HEK293 (cell line): ENCODE measurements at regions not wholly inside any gene's neighbourhood (a gene's known extent, or its start where the extent isn't known, plus 50 kb on each side); places are given as distances from the start of the nearest gene placed in this dataset.

Experiments
- CTCF ChIA-PET: fragments of 350-600 bp; formaldehyde crosslinking; extraction: SDS; loops from one replicate; lab custom pipeline; 2021; ENCODE audit warnings: antibody characterized with exemption; lab: Yijun Ruan, JAX
- POLR2A ChIA-PET: fragments of 300-600 bp; formaldehyde crosslinking; extraction: SDS; loops from one replicate; lab custom pipeline; 2020; ENCODE audit warnings: antibody characterized with exemption, inconsistent platforms; lab: Yijun Ruan, JAX
- H3K27ac ChIP-seq: fragments of 200-500 bp; sonication (Bioruptor generic); 2 replicates; pipeline ENCODE4 v1.5.1; 2014; ENCODE audit warnings: low read depth, low read length, control low read depth, inconsistent platforms; ENCODE audit errors: extremely low read depth
- H3K36me3 ChIP-seq, 2 experiments: fragments of 200-500 bp in 1 of 2; sonication (Bioruptor generic) in 1 of 2; 1 replicate in 1 of 2; 2 replicates in 1 of 2; pipeline ENCODE4 v1.5.1; 2014 to 2017; ENCODE audit warnings: inconsistent platforms in 2 of 2, low read length in 2 of 2; ENCODE audit not compliant: control insufficient read depth in 2 of 2, insufficient read depth in 1 of 2
- H3K4me1 ChIP-seq: fragments of 200-500 bp; sonication (Bioruptor generic); 2 replicates; pipeline ENCODE4 v1.5.1; 2014; ENCODE audit warnings: mild to moderate bottlenecking, low read length, inconsistent platforms; ENCODE audit not compliant: control insufficient read depth, insufficient read depth
- H3K4me3 ChIP-seq: 2 replicates; pipeline ENCODE4 v1.5.1; 2011; ENCODE audit warnings: low read depth, mild to moderate bottlenecking, control low read depth, low read length, moderate library complexity
- H3K9me3 ChIP-seq: fragments of 200-500 bp; sonication (Bioruptor generic); 2 replicates; pipeline ENCODE4 v1.5.1; 2014; ENCODE audit warnings: low read depth, low read length, inconsistent platforms; ENCODE audit not compliant: control insufficient read depth, insufficient read depth
- BCL11B ChIP-seq: fragments of 450-650 bp; formaldehyde crosslinking; IDR thresholded peaks from 2 replicates; pipeline ENCODE4 v1.5.1; 2016; ENCODE audit warnings: low read depth, missing biosample characterization, missing genetic modification characterization
- GLI4 ChIP-seq: fragments of 450-650 bp; formaldehyde crosslinking; IDR thresholded peaks from 2 replicates; pipeline ENCODE4 v1.5.1; 2016; ENCODE audit warnings: missing biosample characterization, missing genetic modification characterization
- PRDM4 ChIP-seq: fragments of 450-650 bp; formaldehyde crosslinking; IDR thresholded peaks from 2 replicates; pipeline ENCODE4 v1.5.1; 2017; ENCODE audit warnings: missing biosample characterization, missing genetic modification characterization
- SALL2 ChIP-seq: fragments of 450-650 bp; formaldehyde crosslinking; IDR thresholded peaks from 2 replicates; pipeline ENCODE4 v1.5.0; 2017; ENCODE audit warnings: missing biosample characterization, mild to moderate bottlenecking, missing genetic modification characterization, borderline replicate concordance
- WT1 ChIP-seq: fragments of 450-650 bp; formaldehyde crosslinking; IDR thresholded peaks from 2 replicates; pipeline ENCODE4 v1.5.1; 2016; ENCODE audit warnings: missing biosample characterization, missing genetic modification characterization
- YY2 ChIP-seq: fragments of 450-650 bp; formaldehyde crosslinking; IDR thresholded peaks from 2 replicates; pipeline ENCODE4 v1.5.1; 2016; ENCODE audit warnings: missing biosample characterization, missing genetic modification characterization
- ZBTB26 ChIP-seq: fragments of 450-650 bp; formaldehyde crosslinking; optimal IDR thresholded peaks from 2 replicates; pipeline ENCODE3; 2016; ENCODE audit warnings: missing biosample characterization, mild to moderate bottlenecking, missing genetic modification characterization
- ZBTB44 ChIP-seq: fragments of 450-650 bp; IDR thresholded peaks from 2 replicates; pipeline ENCODE4 v1.5.1; 2018; ENCODE audit warnings: missing biosample characterization, mild to moderate bottlenecking, missing genetic modification characterization
- ZBTB49 ChIP-seq: fragments of 450-650 bp; formaldehyde crosslinking; IDR thresholded peaks from 2 replicates; pipeline ENCODE4 v1.5.1; 2016; ENCODE audit warnings: missing biosample characterization, missing genetic modification characterization, low read depth
- ZFP69B ChIP-seq: fragments of 450-650 bp; formaldehyde crosslinking; IDR thresholded peaks from 2 replicates; pipeline ENCODE4 v1.5.1; 2016; ENCODE audit warnings: missing biosample characterization, missing genetic modification characterization
- ZNF148 ChIP-seq: fragments of 450-650 bp; formaldehyde crosslinking; IDR thresholded peaks from 2 replicates; pipeline ENCODE4 v1.5.0; 2017; ENCODE audit warnings: missing biosample characterization, missing genetic modification characterization, borderline replicate concordance
- ZNF155 ChIP-seq: fragments of 450-650 bp; formaldehyde crosslinking; IDR thresholded peaks from 2 replicates; pipeline ENCODE4 v1.5.1; 2016; ENCODE audit warnings: missing biosample characterization, missing genetic modification characterization
- ZNF202 ChIP-seq: fragments of 450-650 bp; formaldehyde crosslinking; IDR thresholded peaks from 2 replicates; pipeline ENCODE4 v1.5.1; 2016; ENCODE audit warnings: missing biosample characterization, missing genetic modification characterization, borderline replicate concordance
- ZNF302 ChIP-seq: fragments of 450-650 bp; formaldehyde crosslinking; IDR thresholded peaks from 2 replicates; pipeline ENCODE4 v1.5.1; 2016; ENCODE audit warnings: missing biosample characterization, missing genetic modification characterization, low read depth
- ZNF341 ChIP-seq: fragments of 450-650 bp; formaldehyde crosslinking; IDR thresholded peaks from 2 replicates; pipeline ENCODE4; 2016; ENCODE audit warnings: low read depth, missing biosample characterization, missing genetic modification characterization
- ZNF366 ChIP-seq: fragments of 450-650 bp; formaldehyde crosslinking; conservative IDR thresholded peaks from 2 replicates; pipeline ENCODE4 v1.5.1; 2016; ENCODE audit warnings: missing biosample characterization, missing genetic modification characterization
- ZNF416 ChIP-seq: fragments of 450-650 bp; formaldehyde crosslinking; IDR thresholded peaks from 2 replicates; pipeline ENCODE4 v1.5.1; 2016; ENCODE audit warnings: missing biosample characterization, missing genetic modification characterization
- ZNF423 ChIP-seq: fragments of 450-650 bp; formaldehyde crosslinking; IDR thresholded peaks from 2 replicates; pipeline ENCODE4 v1.5.1; 2016; ENCODE audit warnings: missing biosample characterization, missing genetic modification characterization
- ZNF548 ChIP-seq: fragments of 450-650 bp; formaldehyde crosslinking; IDR thresholded peaks from 2 replicates; pipeline ENCODE4 v1.5.1; 2016; ENCODE audit warnings: missing biosample characterization, missing genetic modification characterization
- ZNF555 ChIP-seq: fragments of 450-650 bp; formaldehyde crosslinking; conservative IDR thresholded peaks from 2 replicates; pipeline ENCODE4 v1.5.1; 2017; ENCODE audit warnings: missing biosample characterization, mild to moderate bottlenecking, missing genetic modification characterization, inconsistent platforms
- ZNF561 ChIP-seq: fragments of 450-650 bp; IDR thresholded peaks from 2 replicates; pipeline ENCODE4 v1.5.1; 2018; ENCODE audit warnings: missing biosample characterization, missing genetic modification characterization, borderline replicate concordance
- ZNF658 ChIP-seq: fragments of 450-650 bp; formaldehyde crosslinking; IDR thresholded peaks from 2 replicates; pipeline ENCODE4; 2016; ENCODE audit warnings: missing biosample characterization, missing genetic modification characterization
- ZNF747 ChIP-seq: fragments of 450-650 bp; formaldehyde crosslinking; IDR thresholded peaks from 2 replicates; pipeline ENCODE4 v1.5.1; 2016; ENCODE audit warnings: missing biosample characterization, missing genetic modification characterization
- ZNF76 ChIP-seq: fragments of 450-650 bp; formaldehyde crosslinking; IDR thresholded peaks from 2 replicates; pipeline ENCODE4; 2016; ENCODE audit warnings: low read depth, missing biosample characterization, missing genetic modification characterization, borderline replicate concordance
- ZNF837 ChIP-seq: fragments of 450-650 bp; formaldehyde crosslinking; IDR thresholded peaks from 2 replicates; pipeline ENCODE4 v1.5.1; 2016; ENCODE audit warnings: missing biosample characterization, missing genetic modification characterization
- ZSCAN30 ChIP-seq: fragments of 450-650 bp; IDR thresholded peaks from 2 replicates; pipeline ENCODE4 v1.5.1; 2018; ENCODE audit warnings: missing biosample characterization, mild to moderate bottlenecking, missing genetic modification characterization, moderate library complexity

GRCh38 chr5:81893961-81894360 lies 77.9 kb upstream of the ATG10 start (continued):
- TF ChIP-seq ZBTB26 (tag by site-specific recombination) = no peak
- TF ChIP-seq ZNF76 (tag by site-specific recombination) = no peak
- no peak for TF ChIP-seq PRDM4
- no peak for TF ChIP-seq ZNF561

GRCh38 chr5:81884871-81885270 lies 87.0 kb upstream of the ATG10 start:
- TF ChIP-seq ZFP69B (tag by site-specific recombination) (no peak), ZNF555 (tag by site-specific recombination) (no peak), ZNF202 (tag by site-specific recombination) (no peak), ZNF148 (tag by site-specific recombination) (no peak), WT1 (tag by site-specific recombination) (no peak), ZNF416 (no peak), ZNF366 (tag by site-specific recombination) (no peak), YY2 (tag by site-specific recombination) (no peak), ZNF155 (tag by site-specific recombination) (no peak), ZNF837 (tag by site-specific recombination) (no peak), ZNF747 (tag by site-specific recombination) (no peak)
- TF ChIP-seq, all 188 proteins: peak for 0
- Histone ChIP-seq H3K36me3 (no peaks in the 10 kb centered on the region), H3K4me1 (no peaks in the 10 kb centered on the region), H3K4me3 (no peak overlapping the region), H3K9me3 (no peaks in the 10 kb centered on the region), H3K27ac (no peak overlapping the region)
- ChIA-PET POLR2A (no interaction called here), CTCF (interaction anchor here (0.6 kb wide), 1 partner anchor 101 kb away, joined by 4 read pairs; no protein-coding TSS in a partner anchor)

- no peak overlapping the region for H3K27ac ChIP-seq
- no peaks in the 10 kb centered on the region for H3K4me1 ChIP-seq
- ChIA-PET POLR2A (interaction anchor here (0.5 kb wide), 1 partner anchor 179 kb away, joined by 4 read pairs; no protein-coding TSS in a partner anchor), CTCF (no interaction called here)
- no peaks in the 10 kb centered on the region for H3K36me3 ChIP-seq
- no peaks in the 10 kb centered on the region for H3K9me3 ChIP-seq
- H3K4me3 ChIP-seq = no peak overlapping the region
- TF ChIP-seq ZNF548 (tag by site-specific recombination) (no peak), ZSCAN30 (tag by site-specific recombination) (no peak), ZNF341 (tag by site-specific recombination) (no peak), ZBTB44 (tag by site-specific recombination) (no peak), ZNF302 (tag by site-specific recombination) (no peak), BCL11B (tag by site-specific recombination) (no peak), SALL2 (tag by site-specific recombination) (no peak), ZNF423 (no peak), ZNF658 (no peak), ZBTB49 (tag by site-specific recombination) (no peak), GLI4 (tag by site-specific recombination) (no peak)
These were observed 88.5 kb upstream of the ATG10 start for GRCh38 chr5:81883371-81883770.
